NCI-H1092 (cell line): ENCODE measurements at regions not wholly inside any gene's neighbourhood (a gene's known extent, or its start where the extent isn't known, plus 50 kb on each side); places are given as distances from the start of the nearest gene placed in this dataset.
"Not testable (repeated sequence)": the region's sequence is repeated elsewhere in the genome, so short reads cannot be mapped to it uniquely, and the experiment has no call there.

Experiments used
- DNase-seq: peaks from one replicate; lab custom pipeline; 2025; lab: John Stamatoyannopoulos, UW

DNA sequence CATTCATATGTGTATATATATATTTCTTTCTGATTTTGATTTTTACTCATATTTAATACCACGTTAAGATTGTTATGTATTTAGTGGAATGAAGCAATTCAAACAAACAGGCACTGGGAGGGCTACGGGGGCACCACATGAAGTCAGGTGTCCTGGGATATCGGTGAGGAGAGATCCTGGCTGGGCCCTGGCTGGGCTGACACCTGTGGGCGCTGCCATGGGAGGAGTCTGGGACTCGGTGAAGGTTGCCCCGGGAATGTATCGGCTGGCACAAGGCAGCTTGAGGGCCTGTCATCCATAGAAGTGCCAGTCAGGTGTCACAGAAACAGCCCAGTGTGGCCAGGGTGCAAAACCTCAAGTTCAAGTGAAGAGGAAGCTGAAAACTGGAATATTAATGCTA is 766.9 kb upstream of the ARPP21 start:
- DNase-seq = no peak

DNA sequence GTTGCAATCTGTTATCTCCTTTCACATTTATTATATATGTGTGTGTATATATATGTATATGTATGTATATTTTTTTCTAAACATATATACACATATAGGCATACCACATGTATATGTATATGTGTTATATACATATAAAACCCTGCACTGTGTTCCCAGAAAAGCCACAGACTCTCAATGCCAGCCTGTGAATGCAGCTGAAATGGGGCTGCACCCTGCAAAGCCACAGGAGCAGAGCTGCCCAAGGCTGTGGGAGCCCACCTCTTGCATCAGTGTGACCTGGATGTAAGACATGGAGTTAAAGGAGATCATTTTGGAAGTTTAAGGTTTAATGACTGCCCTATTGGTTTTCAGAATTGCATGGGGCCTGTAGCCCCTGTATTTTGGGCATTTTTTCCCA is 762.3 kb upstream of the ARPP21 start:
- DNase-seq = no peak

DNA sequence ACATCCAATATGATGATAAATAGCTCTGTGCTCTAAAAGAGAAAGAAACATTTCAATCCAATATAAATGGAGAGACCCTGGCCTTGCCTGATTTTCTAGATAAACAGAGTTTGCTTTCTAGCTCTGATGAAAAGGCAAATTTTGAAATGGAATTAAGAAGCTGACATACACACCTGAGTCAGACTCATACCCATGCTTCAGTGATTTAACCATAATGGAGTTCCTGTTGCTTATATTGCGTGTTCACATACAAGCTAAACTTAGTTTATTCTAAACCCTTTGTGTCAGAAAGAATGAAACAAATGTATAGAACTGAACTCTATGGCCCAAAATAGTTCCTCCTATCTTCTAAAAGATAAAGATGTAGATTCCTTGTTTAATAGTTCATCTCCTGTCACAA is 760.8 kb upstream of the ARPP21 start:
- DNase-seq = no peak

DNA sequence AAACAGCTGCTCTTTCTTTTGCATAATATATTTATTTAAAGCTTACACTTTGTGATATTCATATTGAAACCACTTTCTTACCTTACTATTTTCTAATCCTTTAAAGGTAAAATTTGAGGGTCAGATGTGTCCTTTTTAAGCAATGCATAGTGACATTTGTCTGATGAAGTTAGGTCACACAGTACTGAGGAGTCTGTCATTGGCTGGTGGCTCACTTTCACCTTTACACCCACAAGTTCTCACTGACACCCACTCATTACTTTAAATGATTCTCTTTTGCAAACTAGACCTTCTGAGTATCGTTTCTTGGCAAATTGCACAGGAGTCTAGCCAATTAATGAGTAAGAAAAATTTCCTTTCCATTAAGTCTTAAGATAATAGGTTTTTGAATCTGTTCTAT is 758.3 kb upstream of the ARPP21 start:
- no peak for DNase-seq

DNA sequence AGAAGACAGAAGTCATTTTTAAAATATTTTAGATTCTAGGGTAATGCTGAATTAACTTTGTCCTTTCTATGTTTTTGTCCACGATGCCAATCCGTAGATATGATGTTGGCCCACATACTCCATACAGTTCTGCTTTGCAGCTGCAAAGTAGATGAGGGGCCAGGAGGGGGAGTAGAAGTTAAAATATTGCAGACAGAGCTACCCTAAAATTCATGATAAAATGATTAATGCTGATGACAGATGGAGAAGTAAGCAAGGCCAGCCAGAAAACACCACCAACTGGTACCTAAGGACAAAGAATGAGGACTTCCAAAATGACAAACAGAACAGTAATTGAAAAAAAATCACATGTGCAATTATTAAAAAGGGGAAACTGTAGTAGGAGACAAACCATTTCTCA is 756.6 kb upstream of the ARPP21 start:
- DNase-seq = peak; percentile 1

DNA sequence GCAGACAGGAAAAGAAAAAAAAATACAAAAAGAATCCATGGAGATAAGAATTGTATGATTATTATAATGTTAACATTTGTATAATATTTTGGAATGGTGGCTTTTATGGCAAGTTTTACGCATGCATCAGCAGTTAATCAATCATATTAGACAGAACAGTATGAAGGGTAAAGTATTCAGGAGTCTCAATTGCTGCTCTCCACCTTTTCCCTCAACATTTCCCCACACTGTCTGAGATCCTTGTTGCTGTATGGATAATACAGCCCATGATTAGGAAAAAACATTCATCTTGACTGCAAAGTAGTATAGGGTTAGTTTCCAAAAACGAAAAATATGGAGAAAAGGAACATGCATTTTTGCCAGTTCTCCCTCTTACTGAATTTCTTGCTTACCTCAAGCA is 755.3 kb upstream of the ARPP21 start:
- DNase-seq = no peak

DNA sequence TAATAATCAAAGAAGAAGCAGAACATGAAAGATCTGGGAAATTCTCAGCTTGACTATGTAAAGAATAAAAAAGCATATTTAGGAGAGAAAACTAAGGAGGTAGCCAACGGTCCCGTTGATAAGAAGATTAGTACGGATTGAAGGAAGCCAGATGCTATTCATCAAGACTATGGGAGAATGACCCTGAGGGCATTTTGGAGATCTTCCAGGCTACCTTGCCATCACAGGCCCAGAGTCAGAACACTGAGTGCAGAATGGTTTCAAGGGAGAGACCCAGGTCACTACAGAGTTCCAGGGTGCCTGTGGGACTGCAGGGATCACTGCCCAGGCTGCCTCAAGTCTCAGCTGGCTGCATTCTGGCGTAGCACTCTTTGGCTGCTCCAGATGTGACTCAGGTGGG is 752.9 kb upstream of the ARPP21 start:
- DNase-seq = no peak

DNA sequence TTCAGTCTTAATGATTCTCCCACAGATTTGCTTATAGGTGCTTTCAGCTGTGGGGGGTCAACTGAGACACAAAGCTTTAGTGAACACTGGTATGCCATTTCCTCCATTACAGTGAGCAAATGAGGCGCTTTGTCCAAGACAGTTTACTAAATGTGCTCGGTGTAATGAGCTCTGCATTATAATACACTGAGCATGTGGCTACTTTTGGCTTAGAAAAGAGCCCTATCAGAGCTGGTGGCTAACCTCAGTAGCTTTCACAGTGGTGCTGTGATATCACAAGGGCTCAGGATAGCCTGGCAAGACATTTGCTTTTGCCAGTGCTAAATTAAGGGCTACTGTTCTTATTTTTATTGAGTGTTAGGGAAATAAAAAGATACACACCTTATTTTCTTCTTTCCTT is 749.7 kb upstream of the ARPP21 start:
- DNase-seq = no peak

DNA sequence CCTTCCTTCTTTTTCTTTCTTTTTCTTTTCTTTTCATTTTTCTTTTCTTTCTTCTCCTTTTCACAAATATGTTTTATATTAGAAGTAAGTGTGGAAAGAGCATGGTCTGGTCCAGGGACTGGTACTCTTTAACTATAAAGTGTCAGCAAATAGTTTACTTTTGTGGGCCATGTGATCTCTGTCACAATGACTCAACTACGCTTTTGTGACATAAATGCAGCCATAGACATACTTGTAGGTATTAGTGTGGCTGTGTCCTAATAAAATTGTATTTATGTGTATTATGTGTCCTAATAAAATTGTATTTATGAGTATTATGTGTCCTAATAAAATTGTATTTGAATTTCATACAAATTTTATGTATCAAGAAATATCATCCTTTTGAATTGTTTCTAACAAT is 749.1 kb upstream of the ARPP21 start:
- DNase-seq = no peak

DNA sequence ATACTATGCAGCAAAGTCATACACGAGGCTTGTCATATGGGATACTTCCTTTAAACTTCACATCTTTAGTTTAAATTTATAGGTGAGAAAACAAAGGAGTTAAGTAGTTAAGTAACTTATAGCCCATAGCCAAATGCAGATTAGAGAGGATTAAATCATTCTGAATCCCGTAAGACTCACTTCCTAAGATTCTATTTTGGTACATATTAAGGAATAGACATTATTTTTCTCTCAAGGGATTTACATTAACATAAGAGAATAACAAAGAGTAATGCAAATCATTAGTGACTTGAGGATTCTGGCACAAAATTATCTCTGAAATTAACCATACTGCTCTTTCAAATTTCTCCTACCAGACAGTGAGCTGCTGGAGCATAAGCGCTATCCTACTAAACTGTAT is 747.4 kb upstream of the ARPP21 start:
- no peak for DNase-seq

DNA sequence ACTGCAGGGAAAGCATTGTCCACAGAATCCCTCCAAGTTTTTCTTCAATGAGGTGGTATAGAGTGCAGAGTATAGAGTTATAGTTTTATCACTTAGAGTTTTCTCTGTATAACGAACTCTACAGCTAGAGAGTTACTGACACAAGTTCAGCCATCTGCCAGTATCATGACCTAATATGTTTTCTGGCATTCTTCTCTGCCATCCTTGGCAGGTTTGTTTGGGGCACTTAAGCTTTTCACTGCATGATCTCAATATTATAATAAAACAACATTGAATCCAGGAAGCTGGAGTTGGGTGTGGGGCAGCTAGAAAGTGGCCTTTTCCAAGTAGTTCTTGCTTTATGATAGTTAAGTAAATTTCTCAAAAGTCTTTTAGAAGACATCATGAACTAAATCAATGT is 743.5 kb upstream of the ARPP21 start:
- no peak for DNase-seq

DNA sequence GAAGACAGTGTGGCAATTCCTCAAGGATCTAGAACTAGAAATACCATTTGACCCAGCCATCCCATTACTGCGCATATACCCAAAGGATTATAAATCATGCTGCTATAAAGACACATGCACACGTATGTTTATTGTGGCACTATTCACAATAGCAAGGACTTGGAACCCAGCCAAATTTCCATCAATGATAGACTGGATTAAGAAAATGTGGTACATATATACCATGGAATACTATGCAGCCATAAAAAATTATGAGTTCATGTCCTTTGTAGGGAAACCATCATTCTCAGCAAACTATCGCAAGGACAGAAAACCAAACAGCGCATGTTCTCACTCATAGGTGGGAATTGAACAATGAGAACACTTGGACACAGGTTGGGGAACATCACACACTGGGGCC is 729.6 kb upstream of the ARPP21 start:
- not testable (repeated sequence) for DNase-seq

DNA sequence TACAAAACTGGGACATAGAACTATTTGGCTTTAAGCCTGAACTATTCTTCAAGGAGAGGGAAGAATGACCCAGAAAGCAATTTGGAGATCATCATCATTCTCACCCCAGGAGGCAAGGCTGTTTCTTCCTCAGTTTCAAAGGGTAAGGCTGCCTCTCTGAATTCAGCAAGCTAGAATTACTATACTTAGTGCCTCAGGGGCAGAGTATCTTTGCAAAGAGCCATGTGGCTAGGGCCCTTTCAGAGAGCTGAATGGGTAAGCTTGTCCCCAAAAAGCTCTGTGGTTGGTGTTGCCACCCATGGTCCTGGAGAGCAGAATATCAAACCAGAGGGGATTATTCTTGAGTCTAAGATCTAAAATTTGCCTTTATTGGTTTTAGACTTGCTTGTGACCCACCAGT is 720.3 kb upstream of the ARPP21 start:
- DNase-seq = no peak

DNA sequence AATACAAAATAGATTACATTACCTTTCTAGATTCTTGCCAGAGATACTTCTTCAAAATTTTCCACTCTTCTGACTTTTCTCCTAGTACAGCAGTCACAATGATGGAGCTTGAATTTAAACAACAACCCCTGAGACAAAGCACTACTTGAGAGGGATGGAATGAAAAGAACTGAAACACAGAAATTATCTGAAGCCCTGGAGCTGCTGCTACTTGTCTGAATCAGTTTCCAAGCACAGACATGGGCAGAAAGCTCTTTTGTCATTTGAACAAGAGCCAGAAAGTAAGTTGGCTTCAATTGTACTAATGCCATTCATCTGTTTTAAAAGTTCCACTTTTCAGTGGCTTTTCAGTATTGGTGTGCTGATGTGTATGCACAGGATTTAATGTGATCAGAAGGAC is 718.5 kb upstream of the ARPP21 start:
- DNase-seq = no peak

DNA sequence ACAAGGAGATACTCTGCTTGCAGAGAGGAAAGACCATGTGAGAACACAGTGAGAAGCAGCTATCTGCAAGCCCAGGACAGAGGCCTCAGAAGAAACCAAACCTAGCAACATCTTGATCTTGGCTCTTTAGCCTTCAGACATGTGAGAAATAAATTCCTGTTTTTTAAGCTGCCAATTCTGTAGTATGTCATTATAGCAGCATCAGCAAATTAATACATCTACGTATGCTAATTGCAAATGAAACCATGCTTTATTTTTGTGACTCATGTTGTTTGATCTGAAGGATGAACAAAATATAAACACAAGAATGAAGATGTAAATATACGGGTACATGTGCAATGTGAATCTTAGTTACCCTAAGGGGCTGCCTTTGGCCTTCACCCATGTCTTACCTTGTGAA is 714.4 kb upstream of the ARPP21 start:
- DNase-seq = no peak

DNA sequence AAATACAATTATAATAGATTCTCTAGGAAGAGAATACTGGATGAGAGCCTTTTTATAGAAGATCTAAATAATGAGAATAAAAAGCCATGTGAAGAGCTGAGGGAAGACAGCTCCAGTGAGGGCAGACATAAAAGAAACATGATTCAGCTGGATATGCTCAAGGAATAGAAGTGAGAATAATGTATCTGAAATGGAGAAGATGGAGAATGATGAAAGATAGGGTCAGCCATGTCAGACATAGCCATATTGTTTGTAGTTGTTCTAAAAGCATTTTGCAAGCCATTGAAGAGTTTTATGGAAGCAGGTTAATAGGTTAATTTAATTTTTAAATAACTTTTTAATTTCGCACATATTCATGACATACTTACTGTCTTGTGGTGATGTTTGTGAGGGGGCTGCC is 713.5 kb upstream of the ARPP21 start:
- DNase-seq = no peak

DNA sequence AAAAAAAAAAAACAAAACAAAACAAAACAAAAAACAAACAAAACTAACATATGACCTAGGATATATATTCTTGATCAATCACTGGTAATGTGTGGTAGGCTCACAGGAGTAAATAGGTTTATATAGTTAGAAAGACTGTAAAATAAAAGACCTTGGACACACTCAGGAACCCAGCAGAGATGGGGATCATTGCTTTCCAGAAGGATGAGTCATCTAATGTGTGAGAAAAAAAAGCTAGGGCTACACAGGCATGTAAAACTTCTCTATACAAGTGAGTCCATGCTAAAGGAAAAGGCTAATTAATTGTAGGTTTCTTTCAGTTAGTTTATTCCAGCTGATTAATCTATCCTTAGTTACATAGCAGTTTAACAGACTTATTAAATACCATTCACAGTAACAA is 710.3 kb upstream of the ARPP21 start:
- no peak for DNase-seq

DNA sequence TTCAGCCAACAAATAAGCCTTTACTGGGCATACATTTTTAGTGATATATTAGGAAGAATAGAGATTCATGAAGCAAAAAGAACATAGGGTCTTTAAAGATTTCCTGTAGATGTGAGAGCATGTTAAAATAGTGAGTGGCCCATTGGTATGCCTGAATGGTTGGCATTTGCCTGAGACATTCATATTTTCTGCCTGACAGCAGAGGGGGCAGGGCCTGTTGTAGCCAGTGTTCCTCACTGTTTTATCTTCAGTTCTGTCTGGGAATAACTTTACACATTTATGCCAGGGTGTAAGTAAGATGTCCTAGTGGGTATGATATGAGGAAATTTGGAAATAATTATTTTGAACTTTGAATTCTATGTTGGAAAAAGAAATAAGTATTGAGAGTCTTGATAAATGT is 704.7 kb upstream of the ARPP21 start:
- DNase-seq = no peak

DNA sequence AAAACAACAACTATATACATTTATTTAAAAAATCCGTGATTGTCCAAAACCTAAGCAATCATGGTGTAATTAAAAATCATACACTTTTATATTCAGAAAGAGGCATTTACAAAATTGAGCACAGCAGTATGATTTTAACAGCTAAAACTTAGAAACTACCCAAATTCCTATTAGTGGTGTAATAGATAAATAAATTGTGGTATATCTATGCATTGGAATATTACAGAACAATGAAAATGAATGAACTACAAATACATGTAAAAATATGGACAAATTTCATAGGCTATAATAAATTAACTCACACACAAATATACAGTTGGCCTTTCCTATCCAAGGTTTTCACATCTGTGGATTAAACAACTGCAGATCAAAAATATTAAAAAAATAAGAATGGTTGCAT is 700.5 kb upstream of the ARPP21 start:
- no peak for DNase-seq

DNA sequence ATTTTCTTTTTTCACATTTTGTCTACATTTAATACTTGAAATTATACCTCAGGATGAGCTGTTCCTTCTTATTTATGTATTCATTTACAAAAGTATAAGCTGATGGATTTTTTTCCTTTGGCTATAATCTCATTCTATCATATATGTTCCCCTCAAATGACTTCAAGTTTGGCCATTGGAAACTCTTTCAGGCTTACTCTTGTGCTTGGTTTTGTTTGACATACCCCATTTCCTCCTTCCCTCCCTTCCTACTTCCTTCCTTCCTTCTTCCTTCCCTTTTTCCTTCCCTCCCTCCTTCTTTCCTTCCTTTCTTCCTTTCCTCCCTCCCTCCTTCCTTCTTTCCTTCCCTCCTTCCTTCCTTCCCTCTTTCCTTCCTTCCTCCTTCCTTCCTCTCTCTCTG is 697.1 kb upstream of the ARPP21 start:
- no peak for DNase-seq

DNA sequence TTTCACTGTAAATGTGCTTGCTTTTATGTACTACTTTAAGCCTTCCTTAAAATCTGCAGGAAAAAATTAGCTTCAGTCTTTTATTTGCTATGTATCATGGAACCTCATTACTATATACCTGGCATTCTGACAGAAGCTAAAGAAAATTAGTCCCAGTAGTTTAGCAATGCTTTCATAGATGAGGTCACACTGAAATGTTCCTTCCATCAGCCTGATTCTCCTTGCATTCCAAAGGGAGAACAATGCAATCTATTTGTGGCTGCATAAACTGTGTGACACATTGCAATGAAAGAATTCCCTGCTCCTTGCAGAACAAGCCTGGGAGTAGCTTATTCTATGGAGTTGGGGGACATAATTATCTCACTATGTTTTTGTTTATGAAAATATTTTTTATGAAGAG is 691.5 kb upstream of the ARPP21 start:
- DNase-seq = no peak

DNA sequence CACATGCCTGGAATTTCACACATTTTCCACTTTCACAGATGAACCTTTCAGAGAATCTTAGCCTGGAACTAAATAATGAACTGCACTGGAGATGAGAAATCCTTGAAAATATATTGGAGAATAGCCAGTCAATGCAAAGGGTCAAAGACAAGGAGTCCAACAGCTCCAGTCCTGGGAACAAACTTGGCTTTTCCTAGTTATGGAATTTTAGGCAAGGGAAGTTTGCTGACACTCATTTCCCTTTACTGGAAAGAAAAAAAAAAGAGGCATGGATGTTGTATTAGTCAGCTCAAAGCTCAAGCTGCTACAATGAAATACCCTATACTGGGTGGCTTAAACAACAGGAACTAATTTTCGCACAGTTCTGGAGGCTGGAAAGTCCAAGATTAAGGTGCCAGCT is 690.8 kb upstream of the ARPP21 start:
- no peak for DNase-seq

DNA sequence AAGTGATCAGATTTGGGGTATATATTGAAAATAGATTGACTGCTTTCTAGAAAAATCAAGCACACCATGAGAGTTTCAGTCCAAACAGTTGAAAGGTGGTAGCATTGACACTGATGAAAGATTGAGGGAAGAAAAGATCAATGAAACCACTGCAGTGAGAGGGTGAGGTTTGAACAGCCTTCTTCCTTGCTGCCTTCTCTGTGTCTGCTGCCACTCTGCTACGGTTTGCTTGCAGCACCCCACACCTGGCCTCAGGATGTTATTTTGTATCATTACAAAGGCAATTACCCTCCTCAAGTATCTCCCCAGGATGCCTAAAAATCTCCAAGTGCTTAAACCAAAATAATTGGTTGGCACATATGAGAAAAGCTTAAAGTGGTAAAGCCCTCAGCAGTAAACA is 683.6 kb upstream of the ARPP21 start:
- DNase-seq = no peak

DNA sequence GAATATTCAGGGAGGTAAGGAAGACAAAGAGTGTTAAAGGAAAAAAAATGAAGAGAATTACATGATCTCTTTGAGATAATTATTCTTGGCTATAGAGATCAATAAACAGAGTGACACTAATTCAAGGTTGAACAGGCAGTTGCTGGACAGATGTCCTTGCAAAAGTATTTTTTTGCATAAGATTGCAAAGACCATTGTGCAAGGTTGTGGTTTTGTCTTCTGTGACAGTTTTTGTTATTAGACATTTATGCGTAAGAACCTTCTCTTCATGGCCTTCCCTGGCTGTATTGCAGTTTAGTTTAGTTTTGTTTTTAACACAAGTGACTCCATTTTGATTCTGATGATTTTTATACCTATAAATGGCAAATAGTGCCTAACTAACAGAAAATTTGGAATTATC is 682.8 kb upstream of the ARPP21 start:
- DNase-seq = no peak

DNA sequence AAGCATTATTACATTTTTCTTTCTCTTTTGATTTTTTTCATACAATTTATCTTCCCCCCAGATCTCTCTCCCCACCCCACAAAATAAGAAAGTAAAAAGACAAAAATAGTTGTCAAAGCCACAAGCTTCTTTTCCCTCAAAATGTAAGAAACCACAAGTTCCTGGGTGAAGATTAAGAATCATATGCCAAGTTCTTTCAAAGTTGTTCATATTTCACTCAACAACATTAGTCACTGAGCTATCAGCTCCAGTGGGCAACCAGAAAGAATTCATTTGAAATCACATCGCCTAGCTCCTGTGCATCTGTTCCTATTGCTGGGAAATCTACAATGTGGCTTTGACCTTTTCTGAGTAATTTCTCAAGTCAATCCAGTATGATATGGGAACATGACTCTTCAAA is 681.6 kb upstream of the ARPP21 start:
- DNase-seq = no peak

DNA sequence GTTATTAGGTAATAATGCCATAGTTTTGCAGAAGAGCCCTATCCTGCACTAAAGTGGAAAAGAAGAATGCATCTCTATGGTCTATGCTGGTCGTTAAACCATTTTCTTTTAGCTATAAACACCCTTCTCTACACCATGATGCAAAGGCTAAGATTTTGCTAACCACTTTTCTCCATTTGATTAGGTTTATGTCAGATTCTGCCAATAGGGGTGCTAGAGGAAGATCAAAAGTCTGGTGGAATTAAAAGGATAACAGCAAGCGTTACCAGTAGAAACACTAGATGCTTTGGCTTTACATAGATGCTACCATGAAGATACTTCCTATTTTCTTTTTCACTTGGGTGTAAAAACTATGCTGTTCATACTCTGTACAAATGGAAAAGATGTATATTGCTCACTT is 669.8 kb upstream of the ARPP21 start:
- no peak for DNase-seq
